KBM-7 (cell line): ENCODE measurements at regions not wholly inside any gene's neighbourhood (a gene's known extent, or its start where the extent isn't known, plus 50 kb on each side); places are given as distances from the start of the nearest gene placed in this dataset.
A peak's percentile ranks its signal among the peaks of the same experiment; 100 is the strongest.
"Not testable (repeated sequence)": the region's sequence is repeated elsewhere in the genome, so short reads cannot be mapped to it uniquely, and the experiment has no call there.

ENCODE experiments used
- DNase-seq: peaks from one replicate; pipeline ENCODE4 v3.0.0-alpha.2; 2015
- in situ Hi-C: fragments of 300-500 bp; cut with MboI; formaldehyde crosslinking; loops from 2 replicates; pipeline ENCODE4 v1.14.3; 2020; ENCODE audit warnings: low sequenced_read_pairs, low pct_unique_long_range_greater_than_20kb, mixed read lengths

DNA sequence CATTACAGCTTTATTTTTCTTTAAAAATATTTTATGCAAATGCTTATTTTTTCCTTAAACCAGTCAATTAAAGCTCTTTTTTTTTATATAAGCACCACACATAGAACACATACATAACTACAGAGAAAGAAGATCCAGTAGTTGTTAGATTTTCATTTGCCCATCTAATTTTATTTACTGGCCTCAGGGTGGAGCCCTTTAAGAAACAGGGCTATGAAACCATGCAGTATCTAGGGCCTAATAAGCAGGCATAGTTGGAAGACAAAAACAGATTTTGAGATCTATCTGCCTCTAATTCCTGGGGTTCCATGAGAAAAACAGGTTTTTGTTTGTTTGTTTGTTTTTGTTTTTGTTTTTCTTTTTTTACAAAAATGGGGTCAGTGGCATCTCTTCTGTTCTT lies 120.6 kb downstream of the BCHE start:
- in situ Hi-C loops: no loop called here
- no peak for DNase-seq

GRCh38 chr3:165713479-165713878 lies 123.7 kb downstream of the BCHE start:
- DNase-seq: no peak
- in situ Hi-C loops: no loop called here

- in situ Hi-C loops: no loop called here
- DNase-seq: no peak
Observed at GRCh38 chr3:165712382-165712781, 124.8 kb downstream of the BCHE start.

- in situ Hi-C loops: no loop called here
- DNase-seq: no peak
Observed at GRCh38 chr3:165697910-165698309, 139.3 kb downstream of the BCHE start.

DNA sequence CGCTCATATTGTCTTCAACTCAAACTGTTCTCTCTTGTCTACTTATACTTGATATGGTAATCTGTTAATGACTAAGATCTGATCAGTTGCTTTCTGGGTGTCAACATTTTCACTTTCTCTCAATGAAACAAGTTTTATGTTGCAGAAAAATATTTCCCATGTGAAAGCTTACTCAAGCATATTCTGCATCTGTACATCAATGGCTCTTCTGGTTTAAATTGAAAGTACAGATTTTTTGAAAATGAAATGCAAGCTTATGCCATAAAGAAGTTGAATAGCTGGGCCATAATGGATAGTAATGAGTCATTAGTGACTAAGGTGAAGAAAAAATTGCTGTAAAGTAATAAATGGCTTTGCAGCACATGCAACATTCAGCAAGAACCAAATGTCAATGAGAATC lies 140.7 kb downstream of the BCHE start:
- no peak for DNase-seq
- in situ Hi-C loops: no loop called here

- in situ Hi-C loops: no loop called here
- no peak for DNase-seq
Observed at GRCh38 chr3:165683947-165684346, 153.3 kb downstream of the BCHE start.

GRCh38 chr3:165682734-165683133 lies 154.5 kb downstream of the BCHE start:
- DNase-seq: no peak
- in situ Hi-C loops: no loop called here

DNA sequence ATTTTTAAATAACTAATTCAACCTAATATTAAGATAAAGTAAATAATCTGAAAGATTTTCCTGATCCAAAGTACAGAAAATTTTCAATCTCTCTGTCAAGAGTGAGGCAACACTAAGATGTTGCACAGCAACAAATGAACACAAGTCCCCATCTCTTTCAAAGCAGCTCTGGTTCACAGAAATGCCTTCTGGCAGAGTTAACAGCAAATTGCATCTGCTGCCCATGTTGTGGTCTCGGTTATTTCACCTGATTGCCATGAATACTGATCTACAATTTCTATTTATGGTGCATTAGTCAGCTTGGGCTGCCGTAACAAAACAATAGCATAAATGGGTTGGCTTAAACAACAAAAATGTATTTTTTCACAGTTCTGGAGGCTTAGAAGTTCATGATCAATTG lies 167.3 kb downstream of the BCHE start:
- no peak for DNase-seq
- in situ Hi-C loops: no loop called here

- DNase-seq: no peak
- in situ Hi-C loops: no loop called here
Observed at GRCh38 chr3:165669504-165669903, 167.7 kb downstream of the BCHE start.

- no peak for DNase-seq
- in situ Hi-C loops: no loop called here
Observed at GRCh38 chr3:165667676-165668075, 169.5 kb downstream of the BCHE start.

GRCh38 chr3:165658027-165658426 lies 179.2 kb downstream of the BCHE start:
- no peak for DNase-seq

GRCh38 chr3:165653130-165653778 lies 184.0 kb downstream of the BCHE start:
- peak; percentile 2 for DNase-seq
- in situ Hi-C loops: no loop called here

More at GRCh38 chr3:165658027-165658426, 179.2 kb downstream of the BCHE start:
- in situ Hi-C loops: no loop called here

GRCh38 chr3:165649282-165649681 lies 187.9 kb downstream of the BCHE start:
- DNase-seq, in situ Hi-C loops: not testable (repeated sequence)

DNA sequence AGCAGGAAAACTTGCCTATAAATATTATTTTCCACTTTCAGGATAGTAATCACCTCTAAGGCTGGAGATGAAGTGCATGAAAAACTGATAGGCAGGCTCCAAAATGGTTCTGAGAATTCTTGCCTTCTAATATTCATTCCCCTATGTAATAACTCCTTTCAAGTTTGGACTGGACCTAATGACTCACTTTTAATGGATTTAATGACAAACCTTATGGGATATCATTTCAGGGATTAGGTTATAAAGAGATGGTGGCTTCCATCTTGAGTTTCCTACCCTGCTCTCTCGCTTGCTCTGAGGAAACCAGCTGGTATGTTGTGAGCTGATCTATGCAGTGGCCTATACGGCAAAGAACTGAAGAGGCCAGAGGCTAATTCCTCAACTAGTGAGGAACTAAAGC lies 192.0 kb downstream of the BCHE start:
- in situ Hi-C loops: no loop called here
- DNase-seq: no peak

- in situ Hi-C loops: no loop called here
- no peak for DNase-seq
Observed at GRCh38 chr3:165644331-165644730, 192.9 kb downstream of the BCHE start.

GRCh38 chr3:165643425-165643824 lies 193.8 kb downstream of the BCHE start:
- no peak for DNase-seq
- in situ Hi-C loops: no loop called here

GRCh38 chr3:165642761-165643420 lies 194.3 kb downstream of the BCHE start:
- no peak for DNase-seq
- in situ Hi-C loops: no loop called here

DNA sequence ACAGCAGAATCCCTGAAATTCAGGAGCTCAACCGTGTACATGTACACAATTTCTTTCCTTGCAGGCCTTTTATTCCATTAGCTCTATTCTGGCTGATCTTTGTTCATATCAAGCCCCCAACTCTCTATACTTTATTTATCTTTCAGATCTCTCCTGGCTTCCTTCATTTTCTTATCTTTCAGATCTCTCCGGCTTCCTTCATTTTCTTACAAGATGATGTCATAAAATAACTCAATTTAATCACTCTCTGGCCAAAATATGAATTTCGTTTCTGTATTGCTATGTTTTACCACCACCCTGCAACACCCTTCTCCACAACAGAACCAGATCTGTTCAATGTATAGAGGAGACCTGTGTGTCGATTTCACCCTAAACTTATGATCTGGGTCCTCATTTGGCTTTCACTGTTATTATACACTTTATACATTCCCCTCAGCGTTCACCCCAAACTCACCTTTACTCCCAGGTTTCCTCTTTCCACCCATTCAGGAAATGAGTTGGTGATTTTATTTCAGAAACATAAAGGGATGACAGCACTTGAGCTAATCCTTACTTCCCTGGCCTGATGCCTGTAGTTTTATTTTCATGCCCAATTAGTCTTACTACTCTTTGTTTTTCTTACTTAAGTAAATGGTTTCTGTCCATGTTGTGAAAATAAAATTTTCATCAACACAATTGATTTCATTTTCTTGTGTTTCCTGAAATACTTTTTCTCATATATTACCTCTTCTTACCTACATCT lies 195.5 kb downstream of the BCHE start:
- no peak for DNase-seq

DNA sequence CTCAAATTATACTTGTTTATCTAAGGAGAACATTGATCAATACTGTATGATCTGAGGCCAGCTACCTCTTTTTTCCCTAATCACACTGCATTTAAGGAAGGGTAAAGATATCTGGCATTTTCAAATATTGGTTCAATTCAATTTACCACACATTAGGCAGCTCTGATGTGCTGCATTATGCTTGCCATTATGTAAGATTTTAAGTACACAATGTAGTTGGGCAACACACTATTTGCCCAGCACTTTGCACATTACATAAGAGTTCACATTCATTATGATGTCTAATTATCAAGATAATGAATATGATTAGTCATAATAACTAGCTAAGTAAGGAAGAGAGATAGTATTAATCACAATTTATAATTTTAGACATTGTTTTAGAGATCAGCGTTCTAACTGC lies 196.3 kb downstream of the BCHE start:
- in situ Hi-C loops: no loop called here
- DNase-seq: no peak

More for the DNA sequence above, 195.5 kb downstream of the BCHE start:
- in situ Hi-C loops: no loop called here

GRCh38 chr3:165640031-165640430 lies 197.2 kb downstream of the BCHE start:
- in situ Hi-C loops: no loop called here
- DNase-seq: no peak
